Prostate gland (tissue), 2 donors: ENCODE measurements at regions not wholly inside any gene's neighbourhood (a gene's known extent, or its start where the extent isn't known, plus 50 kb on each side); places are given as distances from the start of the nearest gene placed in this dataset.

Experiments
- CTCF ChIP-seq, 4 experiments: fragments of 200-600 bp in 2 of 4; fragments of 450-650 bp in 2 of 4; sonication (generic) in 2 of 4; IDR thresholded peaks; 1 replicate in 3 of 4; 2 replicates in 1 of 4; pipeline ENCODE4 v1.5.1; 2016 to 2019; ENCODE audit warnings: antibody characterized with exemption in 4 of 4, mild to moderate bottlenecking in 2 of 4, moderate library complexity in 2 of 4
- POLR2AphosphoS5 ChIP-seq: sonication (generic); formaldehyde crosslinking; IDR thresholded peaks from one replicate; pipeline ENCODE4 v1.6.1; 2017; ENCODE audit warnings: antibody characterized with exemption

DNA sequence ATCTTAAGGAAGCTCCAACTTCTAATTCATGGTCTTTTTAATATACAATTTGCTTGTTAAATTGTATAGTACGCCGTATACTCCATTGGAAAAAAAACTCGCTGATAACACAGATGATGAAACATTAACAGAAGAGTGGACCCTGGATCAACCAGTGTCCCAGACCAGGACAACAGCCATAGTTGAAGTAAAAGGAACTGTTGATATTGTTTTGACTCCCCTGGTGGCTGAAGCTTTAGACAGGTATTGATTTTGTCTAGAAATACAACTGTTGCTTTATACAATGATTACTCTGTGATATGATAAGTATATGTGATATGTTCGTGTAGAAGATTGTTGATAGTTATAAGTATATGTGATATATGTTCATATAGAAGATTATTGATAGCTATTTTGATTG lies 91.7 kb downstream of the BLTP1 start:
- TF ChIP-seq CTCF (IDR thresholded peaks at IDR 0.05) (no peak), POLR2AphosphoS5 (no peak)
